GM18511 (cell line): ENCODE measurements at regions not wholly inside any gene's neighbourhood (a gene's known extent, or its start where the extent isn't known, plus 50 kb on each side); places are given as distances from the start of the nearest gene placed in this dataset.
"Not testable (repeated sequence)": the region's sequence is repeated elsewhere in the genome, so short reads cannot be mapped to it uniquely, and the experiment has no call there.

Experiments
- ATAC-seq: cut with Tn5 transposase; IDR thresholded peaks from one replicate; pipeline ENCODE4 v1.9.1; 2021; ENCODE audit warnings: mild to moderate bottlenecking, moderate library complexity; ENCODE audit not compliant: unreplicated experiment

- no peak for ATAC-seq
Measured at GRCh38 chr5:57066924-57067596, 106.8 kb upstream of the GPBP1 start.

GRCh38 chr5:57067597-57067924 lies 106.3 kb upstream of the GPBP1 start:
- ATAC-seq: no peak

DNA sequence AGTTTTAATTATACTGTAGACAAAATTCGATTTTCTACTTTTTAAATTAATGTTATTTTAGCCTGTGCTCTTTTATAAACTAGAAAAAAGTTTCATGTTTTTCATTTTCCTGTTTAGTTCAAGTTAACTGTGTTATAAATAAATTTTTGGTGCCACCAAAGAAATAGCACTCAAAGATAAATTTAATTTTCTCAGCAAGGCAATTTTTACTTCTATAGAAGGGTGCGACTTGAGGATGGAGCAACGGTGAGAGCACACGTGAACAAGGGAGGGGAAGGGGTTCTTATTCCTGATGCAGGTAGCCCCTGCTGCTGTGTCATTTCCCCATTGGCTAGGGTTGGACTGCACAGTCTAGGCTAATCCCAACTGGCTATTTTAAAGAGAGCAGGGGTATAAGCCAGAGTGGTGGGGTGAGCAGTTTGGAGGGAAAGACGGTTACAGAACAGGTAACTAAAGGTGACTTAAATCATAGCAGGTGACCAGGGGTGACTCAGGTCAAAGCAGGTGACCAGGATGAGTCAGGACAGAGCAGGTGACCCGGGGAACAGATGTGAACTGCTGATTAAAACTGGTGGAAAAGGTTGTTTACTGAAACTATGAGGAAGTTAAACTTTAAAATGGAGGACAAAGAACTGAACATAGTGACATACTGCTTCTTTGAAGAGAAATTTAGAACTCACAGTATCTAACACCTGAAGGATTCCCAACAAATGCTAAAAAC lies 104.6 kb upstream of the GPBP1 start:
- ATAC-seq: no peak

DNA sequence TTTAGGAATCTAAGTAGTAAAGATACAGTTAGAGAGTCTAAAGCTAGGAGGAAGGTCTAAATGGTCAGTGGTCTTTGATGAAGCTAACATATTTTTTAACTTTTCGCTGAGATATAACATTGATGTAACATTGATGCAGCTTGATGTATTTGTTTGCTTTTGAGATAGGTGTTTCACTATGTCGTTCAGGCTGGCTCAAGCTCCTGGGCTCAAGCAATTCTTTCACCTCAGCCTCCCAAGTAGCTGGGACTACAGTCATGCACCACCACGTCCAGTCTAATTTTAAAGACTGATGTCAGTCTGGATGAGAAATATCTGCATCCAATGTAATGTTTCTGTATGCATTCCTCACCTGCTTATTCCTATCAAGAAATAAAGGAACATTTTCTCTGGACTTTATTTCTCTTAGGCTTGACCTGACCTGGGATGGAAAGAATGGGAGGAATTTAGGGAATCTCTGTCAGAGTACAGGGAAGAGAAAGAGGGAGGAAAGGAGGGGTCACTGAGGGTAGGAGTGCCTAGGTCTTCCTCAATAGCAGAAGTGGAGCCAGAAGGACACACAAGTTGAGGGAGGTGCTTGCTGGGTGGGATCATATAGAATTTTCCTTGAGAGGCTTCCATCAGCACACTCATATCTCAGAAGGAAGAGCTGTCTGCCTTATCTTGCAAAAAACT lies 101.5 kb upstream of the GPBP1 start:
- no peak for ATAC-seq

- no peak for ATAC-seq
Measured at GRCh38 chr5:57082441-57083067, 91.3 kb upstream of the GPBP1 start.

GRCh38 chr5:57085306-57086081 lies 88.4 kb upstream of the GPBP1 start:
- no peak for ATAC-seq

DNA sequence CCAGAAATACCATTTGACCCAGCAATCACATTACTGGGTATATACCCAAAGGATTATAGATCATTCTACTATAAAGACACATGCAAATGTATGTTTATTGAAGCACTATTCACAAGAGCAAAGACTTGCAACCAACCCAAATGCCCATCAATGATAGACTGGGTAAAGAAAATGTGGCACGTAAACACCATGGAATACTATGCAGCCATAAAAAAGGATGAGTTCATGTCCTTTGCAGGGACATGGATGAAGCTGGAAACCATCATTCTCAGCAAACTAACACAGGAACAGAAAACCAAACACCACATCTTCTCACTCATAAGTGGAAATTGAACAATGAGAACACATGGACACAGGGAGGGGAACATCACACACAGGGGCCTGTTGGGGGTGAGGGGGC lies 85.9 kb upstream of the GPBP1 start:
- not testable (repeated sequence) for ATAC-seq

GRCh38 chr5:57094753-57095683 lies 78.8 kb upstream of the GPBP1 start:
- ATAC-seq: no peak

DNA sequence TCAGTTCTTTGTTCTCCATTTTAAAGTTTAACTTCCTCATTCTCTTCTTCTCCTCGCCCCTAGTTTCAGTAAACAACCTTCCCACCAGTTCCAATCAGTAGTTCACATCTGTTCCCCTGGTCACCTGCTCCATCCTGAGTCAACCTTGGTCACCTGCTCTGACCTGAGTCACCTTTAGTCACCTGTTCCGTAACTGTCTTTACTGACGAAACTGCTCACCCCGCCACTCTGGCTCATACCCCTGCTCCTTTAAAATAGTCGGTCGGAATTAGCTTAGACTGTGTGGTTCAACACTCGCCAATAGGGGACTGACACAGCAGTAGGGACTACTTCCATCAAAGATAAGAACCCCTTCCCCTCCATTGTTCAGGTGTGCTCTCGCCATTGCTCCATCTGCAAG lies 76.3 kb upstream of the GPBP1 start:
- no peak for ATAC-seq

- ATAC-seq: no peak
Measured at GRCh38 chr5:57102189-57102904, 71.5 kb upstream of the GPBP1 start.

- ATAC-seq: no peak
Measured at GRCh38 chr5:57102905-57103255, 71.0 kb upstream of the GPBP1 start.

DNA sequence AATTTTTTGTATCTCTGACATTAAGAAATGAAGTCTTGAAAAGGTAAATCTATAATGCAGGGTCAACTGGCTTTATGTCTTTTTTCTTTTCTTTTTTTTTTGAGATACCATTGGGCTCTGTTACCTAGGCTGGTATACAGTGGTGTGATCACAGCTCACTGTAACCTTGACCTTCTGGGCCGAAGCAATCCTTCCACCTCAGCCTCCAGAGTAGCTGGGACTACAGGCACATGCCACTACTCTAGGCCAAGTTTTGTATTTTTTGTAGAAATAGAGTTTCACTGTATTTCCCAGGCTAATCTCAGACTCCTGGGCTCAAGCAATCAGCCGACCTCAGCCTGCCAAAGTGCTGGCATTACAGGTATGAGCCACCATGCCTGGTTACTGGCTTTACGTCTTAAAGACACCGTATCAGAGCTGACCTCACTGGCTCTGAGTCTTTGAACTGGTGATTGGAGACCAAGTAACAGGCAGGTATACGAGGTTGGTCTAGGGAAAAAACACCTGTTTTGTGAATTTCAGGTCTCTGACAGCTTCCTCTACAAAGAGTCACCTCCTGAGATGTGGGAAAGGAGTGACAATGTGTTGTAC lies 70.4 kb upstream of the GPBP1 start:
- no peak for ATAC-seq

DNA sequence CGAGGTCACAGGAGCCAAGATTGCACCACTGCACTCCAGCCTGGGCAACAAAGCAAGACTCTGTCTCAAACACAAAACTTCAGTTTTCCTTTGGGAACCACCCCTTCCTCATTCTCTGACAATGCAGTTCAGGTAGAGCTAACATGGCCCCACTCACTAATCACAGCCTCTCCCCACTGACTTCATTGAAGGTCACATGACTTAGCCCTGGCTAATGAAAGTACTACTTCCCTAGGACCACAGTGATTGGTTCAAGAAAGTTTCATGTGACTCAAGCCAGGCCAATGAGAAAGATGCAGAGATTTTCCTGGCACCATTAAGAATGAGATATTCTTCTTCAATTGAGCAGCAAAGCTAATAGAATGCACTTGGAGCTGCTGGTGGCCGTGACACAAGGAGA lies 67.2 kb upstream of the GPBP1 start:
- ATAC-seq: no peak

DNA sequence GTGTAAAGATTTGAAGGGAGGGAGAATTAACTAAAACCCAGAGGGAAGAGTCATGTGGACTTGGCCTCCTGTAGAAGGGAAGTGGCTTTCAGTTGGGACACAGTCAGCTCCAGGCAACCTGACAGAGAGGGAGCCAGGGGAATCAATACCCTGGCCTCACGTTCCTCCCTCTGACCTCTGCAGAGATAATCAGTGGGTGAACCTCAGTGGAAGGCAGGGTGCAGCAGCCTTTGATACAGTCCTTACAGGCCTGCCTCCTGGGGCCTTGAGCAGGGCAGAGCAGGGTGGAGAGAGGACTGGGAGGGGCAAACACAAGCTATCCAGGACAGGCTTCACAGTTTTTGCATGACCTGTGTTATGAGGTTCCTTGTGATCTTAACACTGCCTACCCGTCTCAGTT lies 61.9 kb upstream of the GPBP1 start:
- no peak for ATAC-seq

DNA sequence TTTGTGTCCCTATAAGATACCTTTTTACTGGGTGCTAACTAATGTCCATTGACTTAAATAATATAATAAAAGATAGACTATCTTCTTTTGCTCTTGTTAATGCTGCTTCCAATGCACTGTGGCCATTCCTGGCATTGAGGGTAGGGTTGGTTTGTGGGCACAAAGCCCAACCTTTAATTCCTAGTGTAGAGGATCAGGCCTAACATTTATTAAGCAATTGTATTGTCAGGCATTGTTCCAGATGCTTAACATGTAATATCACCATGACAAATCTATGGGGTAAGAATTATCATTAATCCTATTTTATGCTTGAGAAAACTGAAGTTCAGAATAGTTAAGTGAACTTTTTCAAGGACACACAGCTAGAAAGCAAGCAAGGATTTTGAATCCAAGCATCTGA lies 60.4 kb upstream of the GPBP1 start:
- ATAC-seq: no peak

GRCh38 chr5:57117596-57117995 lies 56.3 kb upstream of the GPBP1 start:
- no peak for ATAC-seq

GRCh38 chr5:57119031-57119430 lies 54.8 kb upstream of the GPBP1 start:
- ATAC-seq: no peak

GRCh38 chr5:57124014-57124413 lies 49.8 kb upstream of the GPBP1 start:
- ATAC-seq: no peak
